OCI-LY1 (cell line): ENCODE measurements at regions not wholly inside any gene's neighbourhood (a gene's known extent, or its start where the extent isn't known, plus 50 kb on each side); places are given as distances from the start of the nearest gene placed in this dataset.

ENCODE experiments used
- CTCF ChIP-seq: fragments of 200-600 bp; sonication (generic), shearing (Covaris generic); IDR thresholded peaks from 2 replicates; pipeline ENCODE4 v1.5.1; 2017; ENCODE audit warnings: mild to moderate bottlenecking, antibody characterized with exemption, low read length, moderate library complexity, mixed read lengths
- EZH2 ChIP-seq: fragments of 200-600 bp; sonication (generic), shearing (Covaris generic); IDR thresholded peaks from 2 replicates; pipeline ENCODE4 v1.8.0; 2017; ENCODE audit warnings: borderline replicate concordance, mixed run types, mild to moderate bottlenecking, antibody characterized with exemption, low read length, moderate library complexity, mixed read lengths

- TF ChIP-seq CTCF (no peak), EZH2 (no peak)
These were observed 197.6 kb downstream of the PHETA1 start for GRCh38 chr12:111171345-111171744.
